Neutrophil (primary cell): ENCODE measurements at regions not wholly inside any gene's neighbourhood (a gene's known extent, or its start where the extent isn't known, plus 50 kb on each side); places are given as distances from the start of the nearest gene placed in this dataset.

Experiments used
- H3K27ac ChIP-seq: fragments of 200-600 bp; sonication (generic); 2 replicates; pipeline ENCODE4 v1.5.1; 2016; ENCODE audit warnings: mild to moderate bottlenecking, moderate library complexity
- H3K27me3 ChIP-seq: fragments of 200-600 bp; sonication (generic); 2 replicates; pipeline ENCODE4 v1.6.0; 2016; ENCODE audit warnings: mild to moderate bottlenecking
- H3K36me3 ChIP-seq: fragments of 200-600 bp; sonication (generic); 2 replicates; pipeline ENCODE4 v1.5.1; 2017
- H3K4me1 ChIP-seq, 2 experiments: fragments of 200-600 bp in 1 of 2; sonication (generic) in 1 of 2; 1 replicate in 1 of 2; 2 replicates in 1 of 2; pipeline versions ENCODE4 v1.5.1 to v1.6.1; 2013 to 2016; ENCODE audit warnings: low read depth in 1 of 2, low read length in 1 of 2, mild to moderate bottlenecking in 1 of 2, moderate library complexity in 1 of 2; ENCODE audit not compliant: control insufficient read depth in 1 of 2, insufficient read depth in 1 of 2
- H3K4me3 ChIP-seq, 2 experiments: fragments of 200-600 bp in 1 of 2; sonication (generic) in 1 of 2; 1 replicate in 1 of 2; 2 replicates in 1 of 2; pipeline ENCODE4 v1.5.1; 2013 to 2016; ENCODE audit warnings: low read depth in 1 of 2, low read length in 1 of 2, mild to moderate bottlenecking in 1 of 2, moderate library complexity in 1 of 2
- H3K9me3 ChIP-seq: fragments of 200-600 bp; sonication (generic); 2 replicates; pipeline ENCODE4 v1.5.1; 2016
- TF ChIP-seq, protein P1 (sequence below): fragments of 200-600 bp; sonication (generic); IDR thresholded peaks from 2 replicates; pipeline ENCODE4 v1.5.1; 2016; ENCODE audit warnings: antibody characterized with exemption

DNA sequence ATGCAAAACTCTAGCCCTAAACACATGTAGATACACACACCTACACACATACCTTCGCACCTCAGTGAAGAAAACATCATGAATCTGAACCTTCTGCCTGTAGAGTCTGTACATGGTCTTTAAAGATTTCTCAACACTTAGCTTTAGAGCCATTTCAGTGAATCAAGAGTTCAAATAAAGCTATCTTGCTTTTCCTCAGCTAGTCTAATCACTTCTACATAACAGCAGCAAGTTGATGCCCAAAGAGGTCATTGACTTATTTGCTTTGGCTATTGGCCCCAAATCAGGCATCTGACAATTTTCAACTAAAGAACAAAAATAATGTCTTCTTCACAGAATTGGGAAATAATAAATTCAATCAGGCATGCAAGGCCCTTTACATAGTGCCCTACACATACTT, 127.9 kb upstream of the SGCD start:
- Histone ChIP-seq H3K36me3 (no peaks in the 10 kb centered on the region), H3K27ac (no peak overlapping the region), H3K4me3 (no peak overlapping the region), H3K9me3 (no peaks in the 10 kb centered on the region), H3K4me1 (no peaks in the 10 kb centered on the region), H3K27me3 (no peaks in the 10 kb centered on the region)
- TF ChIP-seq, protein P1, sequence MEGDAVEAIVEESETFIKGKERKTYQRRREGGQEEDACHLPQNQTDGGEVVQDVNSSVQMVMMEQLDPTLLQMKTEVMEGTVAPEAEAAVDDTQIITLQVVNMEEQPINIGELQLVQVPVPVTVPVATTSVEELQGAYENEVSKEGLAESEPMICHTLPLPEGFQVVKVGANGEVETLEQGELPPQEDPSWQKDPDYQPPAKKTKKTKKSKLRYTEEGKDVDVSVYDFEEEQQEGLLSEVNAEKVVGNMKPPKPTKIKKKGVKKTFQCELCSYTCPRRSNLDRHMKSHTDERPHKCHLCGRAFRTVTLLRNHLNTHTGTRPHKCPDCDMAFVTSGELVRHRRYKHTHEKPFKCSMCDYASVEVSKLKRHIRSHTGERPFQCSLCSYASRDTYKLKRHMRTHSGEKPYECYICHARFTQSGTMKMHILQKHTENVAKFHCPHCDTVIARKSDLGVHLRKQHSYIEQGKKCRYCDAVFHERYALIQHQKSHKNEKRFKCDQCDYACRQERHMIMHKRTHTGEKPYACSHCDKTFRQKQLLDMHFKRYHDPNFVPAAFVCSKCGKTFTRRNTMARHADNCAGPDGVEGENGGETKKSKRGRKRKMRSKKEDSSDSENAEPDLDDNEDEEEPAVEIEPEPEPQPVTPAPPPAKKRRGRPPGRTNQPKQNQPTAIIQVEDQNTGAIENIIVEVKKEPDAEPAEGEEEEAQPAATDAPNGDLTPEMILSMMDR = no peak

DNA sequence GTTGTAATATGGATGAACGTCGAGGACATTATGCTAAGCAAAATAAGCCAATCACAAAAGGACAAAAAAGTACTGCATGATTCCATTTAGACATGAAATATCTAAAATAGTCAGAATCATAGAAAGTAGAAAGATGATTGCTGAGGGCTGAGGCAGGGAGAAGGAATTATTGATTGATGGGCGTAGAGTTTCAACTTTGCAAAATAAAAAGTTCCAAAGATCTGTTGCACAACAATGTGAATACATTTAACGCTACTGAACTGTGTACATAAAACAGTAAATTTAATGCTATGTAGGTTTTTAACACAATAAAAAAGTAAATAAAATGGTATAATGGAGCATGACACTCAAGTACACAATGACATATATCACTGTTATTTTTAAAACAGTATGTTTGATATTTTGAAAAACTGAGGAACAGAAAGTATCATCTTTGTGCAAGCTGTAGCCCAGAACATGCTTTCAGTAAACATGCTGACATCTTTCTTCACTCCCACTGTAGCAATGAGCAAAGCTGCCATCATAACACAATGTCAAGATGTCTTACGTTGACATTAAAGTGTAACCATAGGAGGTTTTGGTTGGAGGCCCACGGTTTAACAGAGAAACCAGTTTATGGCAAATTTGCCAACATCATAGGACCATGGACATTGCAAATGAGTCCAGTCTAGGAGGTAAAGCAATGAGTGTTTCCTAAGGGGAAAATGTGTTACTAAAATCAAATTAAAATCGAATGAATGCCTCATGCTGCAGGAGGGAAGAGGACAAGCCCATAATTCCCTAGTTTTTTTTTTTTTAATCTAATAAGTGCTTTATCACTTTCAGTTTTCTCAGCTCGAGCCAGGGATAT, 125.8 kb upstream of the SGCD start:
- no peaks in the 10 kb centered on the region for H3K36me3 ChIP-seq
- H3K4me1 ChIP-seq = no peaks in the 10 kb centered on the region
- no peak overlapping the region for H3K27ac ChIP-seq
- no peaks in the 10 kb centered on the region for H3K27me3 ChIP-seq
- no peaks in the 10 kb centered on the region for H3K9me3 ChIP-seq
- TF ChIP-seq, protein P1 = no peak
- no peak overlapping the region for H3K4me3 ChIP-seq

DNA sequence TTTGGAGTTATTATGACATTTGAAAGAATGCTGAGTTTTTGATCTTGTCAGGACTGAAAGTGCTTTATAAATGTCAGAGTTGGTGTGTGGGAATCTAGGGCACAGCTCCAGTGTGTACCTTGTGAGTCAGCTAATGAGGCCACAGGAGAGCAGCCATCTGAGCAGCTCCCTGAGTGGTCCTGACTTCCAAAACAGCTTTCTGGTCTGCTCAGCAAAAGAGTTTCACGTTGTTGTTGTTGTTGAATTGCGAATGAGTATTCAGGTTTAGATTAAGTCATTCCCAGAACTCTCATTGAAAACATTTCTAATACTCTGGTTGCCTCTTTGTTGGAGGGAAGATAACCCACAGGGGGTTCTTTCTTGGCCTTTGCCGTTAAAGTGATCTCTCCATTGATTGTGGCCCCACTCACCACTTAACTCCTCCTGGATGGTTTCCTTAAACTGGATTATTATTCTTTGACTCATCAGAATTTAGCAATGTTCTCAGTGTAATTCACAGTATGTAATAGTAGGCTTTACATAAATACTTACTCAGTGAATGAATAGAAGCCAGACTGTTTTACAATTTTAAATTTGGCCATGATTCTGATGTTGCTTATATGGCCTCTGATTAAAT, 125.1 kb upstream of the SGCD start:
- Histone ChIP-seq H3K4me1 (no peaks in the 10 kb centered on the region), H3K9me3 (no peaks in the 10 kb centered on the region), H3K4me3 (no peak overlapping the region), H3K27ac (no peak overlapping the region), H3K36me3 (no peaks in the 10 kb centered on the region), H3K27me3 (no peaks in the 10 kb centered on the region)
- TF ChIP-seq, protein P1 = no peak

DNA sequence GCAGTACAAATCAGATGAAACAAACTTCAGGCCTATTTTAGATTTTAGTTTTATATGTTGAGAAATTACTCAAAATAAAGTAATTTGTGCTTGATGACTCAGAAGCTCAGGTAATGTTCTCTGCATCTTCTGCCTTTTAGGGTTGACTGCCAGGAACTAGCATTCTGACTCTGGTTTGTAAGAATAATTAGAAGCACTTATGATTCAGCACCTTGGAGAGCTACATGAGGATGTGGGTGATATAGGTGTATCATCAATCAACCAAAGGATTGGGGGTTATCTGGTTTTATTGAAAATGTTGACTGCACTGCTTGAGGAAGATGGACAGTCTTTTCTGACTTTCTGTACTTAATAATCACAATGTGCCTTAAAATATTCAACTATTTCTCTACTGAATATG, 118.7 kb upstream of the SGCD start:
- no peak overlapping the region for H3K4me3 ChIP-seq
- no peaks in the 10 kb centered on the region for H3K36me3 ChIP-seq
- no peaks in the 10 kb centered on the region for H3K4me1 ChIP-seq
- no peaks in the 10 kb centered on the region for H3K9me3 ChIP-seq
- TF ChIP-seq, protein P1 = no peak
- H3K27ac ChIP-seq = no peak overlapping the region
- no peaks in the 10 kb centered on the region for H3K27me3 ChIP-seq

DNA sequence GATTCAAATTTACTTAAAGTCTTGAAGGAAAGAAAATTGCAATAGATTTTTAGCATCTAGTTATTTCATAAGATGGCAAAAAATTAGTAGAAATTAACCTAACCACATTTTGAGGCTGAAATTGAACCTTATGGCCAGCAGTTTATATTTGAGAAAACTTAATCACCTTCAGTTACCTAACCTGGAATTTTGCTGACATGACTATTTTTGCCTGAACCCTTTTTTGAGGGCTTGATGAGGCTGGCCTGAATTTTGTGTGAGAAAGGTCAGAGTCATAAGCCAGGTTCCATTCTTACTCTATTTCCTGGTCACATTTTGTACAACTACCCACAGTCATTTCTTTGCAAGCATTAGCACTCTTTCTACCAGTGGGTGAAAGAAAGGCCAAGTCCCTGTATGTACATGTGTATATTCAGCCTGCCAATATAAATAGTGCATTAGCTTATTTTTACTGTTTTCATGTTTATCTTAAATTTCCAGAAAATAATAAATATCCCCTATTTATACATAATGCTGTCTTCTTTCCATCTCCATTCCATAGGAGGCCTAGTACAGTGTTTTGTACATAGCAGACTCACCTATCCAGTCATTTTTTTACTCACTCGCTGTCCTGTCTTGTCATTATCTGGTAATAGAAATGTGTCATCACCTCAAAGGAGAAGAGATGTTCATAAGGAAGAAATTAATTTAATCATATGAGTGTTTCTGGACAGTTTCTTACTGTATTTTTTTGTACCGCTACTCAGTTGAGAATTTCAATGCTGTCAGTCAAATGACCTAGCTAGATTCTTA, 108.4 kb upstream of the SGCD start:
- TF ChIP-seq, protein P1 = no peak
- Histone ChIP-seq H3K27ac (no peak overlapping the region), H3K36me3 (no peaks in the 10 kb centered on the region), H3K9me3 (no peaks in the 10 kb centered on the region), H3K4me3 (no peak overlapping the region), H3K27me3 (no peaks in the 10 kb centered on the region), H3K4me1 (no peaks in the 10 kb centered on the region)
